ENCODE measurements at regions not wholly inside any gene's neighbourhood (a gene's known extent, or its start where the extent isn't known, plus 50 kb on each side); places are given as distances from the start of the nearest gene placed in this dataset.

DNA sequence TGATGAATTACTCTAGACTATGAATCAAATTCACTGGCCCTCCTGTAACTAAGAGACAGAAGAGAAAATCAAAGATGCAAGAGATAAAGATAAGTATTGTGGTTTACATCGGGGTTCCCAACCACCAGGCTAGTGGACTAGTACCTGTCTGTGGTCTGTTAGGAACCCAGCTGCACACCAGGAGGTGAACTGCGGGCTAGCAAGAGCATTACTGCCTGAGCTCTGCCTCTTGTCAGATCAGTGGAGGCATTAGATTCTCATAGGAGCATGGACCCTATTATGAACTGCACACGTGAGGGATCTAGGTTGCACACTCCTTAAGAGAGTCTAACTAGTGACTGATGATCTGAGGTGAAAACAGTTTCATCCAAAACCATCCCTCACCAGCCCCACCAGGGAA, 58.9 kb upstream of the DUSP10 start:
- no peak for DNase-seq (ENCODE audit: extremely low spot score)
- TF ChIP-seq, protein P1, sequence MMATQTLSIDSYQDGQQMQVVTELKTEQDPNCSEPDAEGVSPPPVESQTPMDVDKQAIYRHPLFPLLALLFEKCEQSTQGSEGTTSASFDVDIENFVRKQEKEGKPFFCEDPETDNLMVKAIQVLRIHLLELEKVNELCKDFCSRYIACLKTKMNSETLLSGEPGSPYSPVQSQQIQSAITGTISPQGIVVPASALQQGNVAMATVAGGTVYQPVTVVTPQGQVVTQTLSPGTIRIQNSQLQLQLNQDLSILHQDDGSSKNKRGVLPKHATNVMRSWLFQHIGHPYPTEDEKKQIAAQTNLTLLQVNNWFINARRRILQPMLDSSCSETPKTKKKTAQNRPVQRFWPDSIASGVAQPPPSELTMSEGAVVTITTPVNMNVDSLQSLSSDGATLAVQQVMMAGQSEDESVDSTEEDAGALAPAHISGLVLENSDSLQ (IDR thresholded peaks at IDR 0.05), result no peak
- TF ChIP-seq ZNF384 (IDR thresholded peaks at IDR 0.05), result no peak
- no peak for TF ChIP-seq FOXA1 (IDR thresholded peaks at IDR 0.05)
- no peak for TF ChIP-seq CTBP1 (IDR thresholded peaks at IDR 0.05; ENCODE audit: borderline replicate concordance)
- TF ChIP-seq SP1 (IDR thresholded peaks at IDR 0.05), result no peak
- no peak for TF ChIP-seq TARDBP (IDR thresholded peaks at IDR 0.05)
- no peak for TF ChIP-seq FOXK2 (IDR thresholded peaks at IDR 0.05)
- no peak for TF ChIP-seq SUZ12 (IDR thresholded peaks at IDR 0.05)
- CTCF ChIA-PET, result no interaction called here
- POLR2A ChIA-PET, result no interaction called here

DNA sequence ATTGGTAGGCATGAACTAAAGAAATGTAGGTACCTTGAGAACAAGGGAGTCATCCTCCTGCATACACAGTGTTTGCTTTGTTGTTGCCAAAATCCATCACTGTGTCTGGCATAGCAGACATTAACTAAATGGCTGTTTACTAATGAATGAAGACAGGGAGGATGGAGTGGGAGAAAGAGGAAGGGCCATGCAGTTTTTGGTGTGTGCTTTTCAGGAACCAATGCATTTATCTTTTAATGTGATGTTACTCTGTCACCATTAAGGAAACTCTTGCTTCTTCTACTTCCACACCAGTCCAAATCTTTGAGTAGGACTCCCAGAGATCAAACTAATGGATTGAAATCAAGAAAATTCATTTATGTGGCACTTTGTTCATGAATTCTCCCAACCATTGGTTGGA, 55.6 kb upstream of the DUSP10 start:
- TF ChIP-seq, protein P1 (IDR thresholded peaks at IDR 0.05), result no peak
- TF ChIP-seq NFRKB (IDR thresholded peaks at IDR 0.05) (no peak), HDGF (IDR thresholded peaks at IDR 0.05; ENCODE audit: borderline replicate concordance) (no peak), SP1 (IDR thresholded peaks at IDR 0.05) (no peak), SUZ12 (IDR thresholded peaks at IDR 0.05) (no peak), LEF1 (IDR thresholded peaks at IDR 0.05; ENCODE audit: borderline replicate concordance) (no peak), ZNF384 (IDR thresholded peaks at IDR 0.05) (no peak), ARNT (IDR thresholded peaks at IDR 0.05) (no peak), CTBP1 (IDR thresholded peaks at IDR 0.05; ENCODE audit: borderline replicate concordance) (no peak), BHLHE40 (IDR thresholded peaks at IDR 0.05; ENCODE audit: borderline replicate concordance) (no peak)
- ChIA-PET CTCF (no interaction called here), POLR2A (no interaction called here)
- DNase-seq (ENCODE audit: extremely low spot score), result no peak

DNA sequence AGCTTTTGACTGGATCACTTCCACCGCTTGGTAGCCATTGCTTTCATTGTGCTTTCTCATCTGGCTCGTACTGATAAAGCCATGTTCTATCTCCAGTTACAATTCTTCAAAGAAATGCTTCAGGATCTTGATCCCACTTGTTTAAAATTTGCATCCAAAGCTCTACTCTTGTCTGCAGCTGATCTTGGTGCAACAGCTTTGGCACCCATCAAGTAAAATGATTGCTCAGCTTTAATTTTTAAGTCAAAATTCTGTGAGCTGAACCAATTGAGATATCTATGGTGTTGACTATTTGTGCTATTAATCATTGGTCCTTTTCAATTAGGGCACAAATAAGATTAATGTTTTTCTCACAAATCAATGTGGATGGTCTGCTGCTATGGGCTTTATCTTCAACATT, 54.8 kb upstream of the DUSP10 start:
- TF ChIP-seq, protein P1 (IDR thresholded peaks at IDR 0.05), result no peak
- TF ChIP-seq BHLHE40 (IDR thresholded peaks at IDR 0.05; ENCODE audit: borderline replicate concordance) (no peak), TARDBP (IDR thresholded peaks at IDR 0.05) (no peak), CTBP1 (IDR thresholded peaks at IDR 0.05; ENCODE audit: borderline replicate concordance) (no peak), ARNT (IDR thresholded peaks at IDR 0.05) (no peak), HDGF (IDR thresholded peaks at IDR 0.05; ENCODE audit: borderline replicate concordance) (no peak), NFRKB (IDR thresholded peaks at IDR 0.05) (no peak), FOXA1 (IDR thresholded peaks at IDR 0.05) (no peak), SP1 (IDR thresholded peaks at IDR 0.05) (no peak), ZNF384 (IDR thresholded peaks at IDR 0.05) (no peak)
- ChIA-PET CTCF (interaction anchor here (0.6 kb wide), 1 partner anchor 1276 kb away, joined by 3 read pairs; no protein-coding TSS in a partner anchor), POLR2A (no interaction called here)
- DNase-seq (ENCODE audit: extremely low spot score), result no peak

DNA sequence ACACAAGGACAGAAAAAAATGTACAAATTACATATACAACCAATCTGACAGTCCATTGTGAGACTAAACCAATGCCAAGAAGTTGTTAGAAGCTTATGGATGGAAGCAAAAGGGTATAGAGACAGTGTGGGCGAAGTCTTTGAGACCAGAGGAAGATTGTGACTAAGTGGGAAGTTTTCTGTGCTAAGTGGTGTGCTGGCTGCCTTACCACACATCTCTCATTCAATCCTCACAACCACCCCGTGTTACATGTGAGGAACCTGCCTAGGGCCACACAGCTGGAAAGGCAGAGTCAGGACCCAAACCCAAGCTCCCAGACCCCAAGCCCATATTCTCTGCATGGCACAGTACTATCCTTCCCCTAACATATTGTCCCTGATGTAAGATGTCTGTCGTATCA, 53.5 kb upstream of the DUSP10 start:
- ChIA-PET POLR2A (no interaction called here), CTCF (no interaction called here)
- DNase-seq (ENCODE audit: extremely low spot score), result no peak
- TF ChIP-seq, protein P1 (IDR thresholded peaks at IDR 0.05), result no peak
- TF ChIP-seq ARNT (IDR thresholded peaks at IDR 0.05), result no peak
- TF ChIP-seq CTBP1 (IDR thresholded peaks at IDR 0.05; ENCODE audit: borderline replicate concordance), result no peak
- no peak for TF ChIP-seq NFRKB (IDR thresholded peaks at IDR 0.05)
- no peak for TF ChIP-seq BHLHE40 (IDR thresholded peaks at IDR 0.05; ENCODE audit: borderline replicate concordance)
- no peak for TF ChIP-seq L3MBTL2 (conservative IDR thresholded peaks at IDR 0.05)
- TF ChIP-seq HDGF (IDR thresholded peaks at IDR 0.05; ENCODE audit: borderline replicate concordance), result no peak
- no peak for TF ChIP-seq LEF1 (IDR thresholded peaks at IDR 0.05; ENCODE audit: borderline replicate concordance)
- no peak for TF ChIP-seq FOXK2 (IDR thresholded peaks at IDR 0.05)
- no peak for TF ChIP-seq SUZ12 (IDR thresholded peaks at IDR 0.05)
- no peak for TF ChIP-seq ELF4 (IDR thresholded peaks at IDR 0.05)
- TF ChIP-seq FOXA1 (IDR thresholded peaks at IDR 0.05), result no peak

DNA sequence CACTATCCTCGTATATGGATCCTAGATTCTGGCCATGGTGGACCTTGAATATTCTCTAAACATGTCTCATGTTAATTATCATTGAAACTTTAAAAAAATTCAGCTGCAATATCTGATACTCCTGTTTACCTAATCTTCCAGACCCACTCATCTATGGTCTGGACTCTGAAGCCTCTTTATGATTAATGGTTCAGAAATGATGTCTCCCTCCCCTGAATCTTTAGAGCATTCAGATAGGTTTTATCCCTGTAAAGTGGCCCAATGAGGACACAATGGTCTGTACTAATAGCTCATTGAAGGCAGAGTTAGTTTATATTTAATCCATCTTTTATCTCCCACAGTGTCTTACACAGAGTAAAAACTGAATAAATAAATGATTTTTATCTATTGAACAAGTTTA, 53.0 kb upstream of the DUSP10 start:
- TF ChIP-seq SP1 (IDR thresholded peaks at IDR 0.05) (no peak), TARDBP (IDR thresholded peaks at IDR 0.05) (no peak), FOXK2 (IDR thresholded peaks at IDR 0.05) (no peak), HDGF (IDR thresholded peaks at IDR 0.05; ENCODE audit: borderline replicate concordance) (no peak), FOXA1 (IDR thresholded peaks at IDR 0.05) (no peak), SUZ12 (IDR thresholded peaks at IDR 0.05) (no peak), ZNF384 (IDR thresholded peaks at IDR 0.05) (no peak), NFRKB (IDR thresholded peaks at IDR 0.05) (no peak), LEF1 (IDR thresholded peaks at IDR 0.05; ENCODE audit: borderline replicate concordance) (no peak), ELF4 (IDR thresholded peaks at IDR 0.05) (no peak), L3MBTL2 (conservative IDR thresholded peaks at IDR 0.05) (no peak), CTBP1 (IDR thresholded peaks at IDR 0.05; ENCODE audit: borderline replicate concordance) (no peak), ARNT (IDR thresholded peaks at IDR 0.05) (no peak), BHLHE40 (IDR thresholded peaks at IDR 0.05; ENCODE audit: borderline replicate concordance) (no peak), FOXM1 (IDR thresholded peaks at IDR 0.05; ENCODE audit: borderline replicate concordance) (no peak)
- TF ChIP-seq, protein P1 (IDR thresholded peaks at IDR 0.05), result no peak
- CTCF ChIA-PET, result no interaction called here
- POLR2A ChIA-PET, result no interaction called here

More for the DNA sequence above, 53.0 kb upstream of the DUSP10 start:
- no peak for DNase-seq (ENCODE audit: extremely low spot score)
